Panc1 (cell line): ENCODE measurements at regions not wholly inside any gene's neighbourhood (a gene's known extent, or its start where the extent isn't known, plus 50 kb on each side); places are given as distances from the start of the nearest gene placed in this dataset.

ENCODE experiments used
- ATAC-seq: fragments of 200-7000 bp; cut with Tn5 transposase; 2 replicates; pipeline ENCODE4 v1.9.1; 2020; ENCODE audit warnings: mild to moderate bottlenecking, moderate library complexity
- BruUV-seq: library from RNA; stranded (reverse); fragments of 400-500 nt; replicated peaks from 2 replicates; lab custom pipeline; 2021; lab: Mats Ljungman, UMichigan
- CTCF ChIA-PET: fragments of 300-600 bp; sonication (Branson Sonifier 250); formaldehyde crosslinking; loops from one replicate; lab custom pipeline; 2022; ENCODE audit warnings: antibody characterized with exemption; lab: Charles Lee
- POLR2A ChIA-PET: fragments of 300-600 bp; sonication (Branson Sonifier 250); formaldehyde crosslinking; loops from one replicate; lab custom pipeline; 2022; ENCODE audit warnings: antibody characterized with exemption; lab: Charles Lee
- DNase-seq: peaks from one replicate; pipeline ENCODE4 v3.0.0-alpha.2; 2010; ENCODE audit warnings: low read depth, low spot score
- H3K27ac ChIP-seq: 2 replicates; pipeline ENCODE4 v1.5.1; 2011; ENCODE audit warnings: mild to moderate bottlenecking, low read length, inconsistent platforms
- H3K27me3 ChIP-seq: fragments of 200-500 bp; sonication (Bioruptor generic); 2 replicates; pipeline ENCODE4 v1.6.0; 2014; ENCODE audit warnings: low read length, inconsistent platforms; ENCODE audit not compliant: control insufficient read depth, insufficient read depth
- H3K36me3 ChIP-seq: fragments of 200-500 bp; sonication (Bioruptor generic); 2 replicates; pipeline ENCODE4 v1.5.1; 2014; ENCODE audit warnings: inconsistent platforms, mild to moderate bottlenecking, low read length, moderate library complexity; ENCODE audit not compliant: control insufficient read depth, insufficient read depth
- H3K4me1 ChIP-seq: 2 replicates; pipeline ENCODE4 v1.5.1; 2011; ENCODE audit warnings: inconsistent platforms, mild to moderate bottlenecking, low read length, moderate library complexity; ENCODE audit not compliant: control insufficient read depth, insufficient read depth
- H3K4me3 ChIP-seq, 2 experiments: 2 replicates each; pipeline ENCODE4 v1.5.1; 2011 to 2012; ENCODE audit warnings: low read depth in 2 of 2, low read length in 2 of 2, mild to moderate bottlenecking in 2 of 2, inconsistent platforms in 1 of 2, moderate library complexity in 1 of 2
- H3K9me3 ChIP-seq: fragments of 200-500 bp; sonication (Bioruptor generic); 2 replicates; pipeline ENCODE4 v1.5.1; 2014; ENCODE audit warnings: low read depth, mild to moderate bottlenecking, inconsistent platforms, low read length, moderate library complexity; ENCODE audit not compliant: control insufficient read depth, insufficient read depth
- POLR2AphosphoS5 ChIP-seq: IDR thresholded peaks from 2 replicates; pipeline ENCODE4 v1.6.1; 2012; ENCODE audit warnings: mild to moderate bottlenecking, low read depth, low read length, moderate library complexity
- SIN3A ChIP-seq: IDR thresholded peaks from 2 replicates; pipeline ENCODE4 v1.6.1; 2012; ENCODE audit warnings: low read depth, mild to moderate bottlenecking, low read length, moderate library complexity, borderline replicate concordance; ENCODE audit not compliant: insufficient read depth
- TCF7L2 ChIP-seq: IDR thresholded peaks from 2 replicates; pipeline ENCODE4 v1.6.1; 2011; ENCODE audit warnings: mild to moderate bottlenecking, low read depth, low read length, inconsistent platforms
- in situ Hi-C: cut with HindIII; loops from 2 replicates; pipeline ENCODE4 v1.10.0; 2016; ENCODE audit warnings: low sequenced_read_pairs, low pct_unique_long_range_greater_than_20kb
- intact Hi-C: fragments of 100-400 bp; cut with micrococcal nuclease; formaldehyde crosslinking; loops from one replicate; pipeline ENCODE4 v1.10.0; 2022; ENCODE audit not compliant: unreplicated experiment
- TF ChIP-seq, protein P1 (sequence below), 2 experiments: IDR thresholded peaks; 2 replicates each; pipeline ENCODE4 v1.6.1; 2011 to 2012; ENCODE audit warnings: low read depth in 2 of 2, control low read depth in 1 of 2, low read length in 1 of 2, mild to moderate bottlenecking in 1 of 2, moderate library complexity in 1 of 2; ENCODE audit not compliant: insufficient read depth in 1 of 2
- TF ChIP-seq, protein P2 (sequence below): fragments of 450-650 bp; IDR thresholded peaks from 2 replicates; pipeline ENCODE4 v1.5.1; 2017; ENCODE audit warnings: mild to moderate bottlenecking

DNA sequence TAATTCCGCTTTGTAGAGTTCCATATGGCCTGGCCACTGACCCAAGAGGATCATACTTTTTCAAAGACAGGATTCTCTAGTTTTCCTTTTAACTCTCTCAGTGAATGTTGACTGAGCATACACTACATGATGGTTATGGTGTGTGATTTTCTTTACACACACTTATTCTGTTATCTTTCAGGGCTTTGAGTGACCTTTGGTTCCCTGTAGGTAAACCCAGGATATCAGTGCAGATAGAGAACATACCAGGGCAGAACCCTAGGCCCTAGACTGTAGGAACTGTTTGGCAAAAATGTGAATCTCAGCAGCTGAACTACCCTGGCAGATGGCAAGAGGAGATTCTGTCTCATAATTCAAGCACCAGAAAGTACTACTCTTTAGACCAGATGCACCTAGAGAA is 159.6 kb downstream of the KCNA5 start:
- no peak overlapping the region for H3K27ac ChIP-seq
- no peak for ATAC-seq
- no peaks in the 10 kb centered on the region for H3K9me3 ChIP-seq
- POLR2A ChIA-PET = no interaction called here
- no peak overlapping the region for H3K4me3 ChIP-seq
- in situ Hi-C loops (no loop called here), intact Hi-C loops (no loop called here)
- no peaks in the 10 kb centered on the region for H3K4me1 ChIP-seq
- CTCF ChIA-PET = no interaction called here
- TF ChIP-seq POLR2AphosphoS5 (no peak), SIN3A (no peak), TCF7L2 (no peak)
- TF ChIP-seq, protein P1, sequence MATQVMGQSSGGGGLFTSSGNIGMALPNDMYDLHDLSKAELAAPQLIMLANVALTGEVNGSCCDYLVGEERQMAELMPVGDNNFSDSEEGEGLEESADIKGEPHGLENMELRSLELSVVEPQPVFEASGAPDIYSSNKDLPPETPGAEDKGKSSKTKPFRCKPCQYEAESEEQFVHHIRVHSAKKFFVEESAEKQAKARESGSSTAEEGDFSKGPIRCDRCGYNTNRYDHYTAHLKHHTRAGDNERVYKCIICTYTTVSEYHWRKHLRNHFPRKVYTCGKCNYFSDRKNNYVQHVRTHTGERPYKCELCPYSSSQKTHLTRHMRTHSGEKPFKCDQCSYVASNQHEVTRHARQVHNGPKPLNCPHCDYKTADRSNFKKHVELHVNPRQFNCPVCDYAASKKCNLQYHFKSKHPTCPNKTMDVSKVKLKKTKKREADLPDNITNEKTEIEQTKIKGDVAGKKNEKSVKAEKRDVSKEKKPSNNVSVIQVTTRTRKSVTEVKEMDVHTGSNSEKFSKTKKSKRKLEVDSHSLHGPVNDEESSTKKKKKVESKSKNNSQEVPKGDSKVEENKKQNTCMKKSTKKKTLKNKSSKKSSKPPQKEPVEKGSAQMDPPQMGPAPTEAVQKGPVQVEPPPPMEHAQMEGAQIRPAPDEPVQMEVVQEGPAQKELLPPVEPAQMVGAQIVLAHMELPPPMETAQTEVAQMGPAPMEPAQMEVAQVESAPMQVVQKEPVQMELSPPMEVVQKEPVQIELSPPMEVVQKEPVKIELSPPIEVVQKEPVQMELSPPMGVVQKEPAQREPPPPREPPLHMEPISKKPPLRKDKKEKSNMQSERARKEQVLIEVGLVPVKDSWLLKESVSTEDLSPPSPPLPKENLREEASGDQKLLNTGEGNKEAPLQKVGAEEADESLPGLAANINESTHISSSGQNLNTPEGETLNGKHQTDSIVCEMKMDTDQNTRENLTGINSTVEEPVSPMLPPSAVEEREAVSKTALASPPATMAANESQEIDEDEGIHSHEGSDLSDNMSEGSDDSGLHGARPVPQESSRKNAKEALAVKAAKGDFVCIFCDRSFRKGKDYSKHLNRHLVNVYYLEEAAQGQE (IDR thresholded peaks at IDR 0.05; ENCODE audit: insufficient read depth in 1 of 2, low read depth in 2 of 2, low read length in 1 of 2) = no peak
- TF ChIP-seq, protein P2, sequence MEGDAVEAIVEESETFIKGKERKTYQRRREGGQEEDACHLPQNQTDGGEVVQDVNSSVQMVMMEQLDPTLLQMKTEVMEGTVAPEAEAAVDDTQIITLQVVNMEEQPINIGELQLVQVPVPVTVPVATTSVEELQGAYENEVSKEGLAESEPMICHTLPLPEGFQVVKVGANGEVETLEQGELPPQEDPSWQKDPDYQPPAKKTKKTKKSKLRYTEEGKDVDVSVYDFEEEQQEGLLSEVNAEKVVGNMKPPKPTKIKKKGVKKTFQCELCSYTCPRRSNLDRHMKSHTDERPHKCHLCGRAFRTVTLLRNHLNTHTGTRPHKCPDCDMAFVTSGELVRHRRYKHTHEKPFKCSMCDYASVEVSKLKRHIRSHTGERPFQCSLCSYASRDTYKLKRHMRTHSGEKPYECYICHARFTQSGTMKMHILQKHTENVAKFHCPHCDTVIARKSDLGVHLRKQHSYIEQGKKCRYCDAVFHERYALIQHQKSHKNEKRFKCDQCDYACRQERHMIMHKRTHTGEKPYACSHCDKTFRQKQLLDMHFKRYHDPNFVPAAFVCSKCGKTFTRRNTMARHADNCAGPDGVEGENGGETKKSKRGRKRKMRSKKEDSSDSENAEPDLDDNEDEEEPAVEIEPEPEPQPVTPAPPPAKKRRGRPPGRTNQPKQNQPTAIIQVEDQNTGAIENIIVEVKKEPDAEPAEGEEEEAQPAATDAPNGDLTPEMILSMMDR = no peak
- H3K36me3 ChIP-seq = no peaks in the 10 kb centered on the region
- DNase-seq = no peak
- BruUV-seq = no TSS peak
- H3K27me3 ChIP-seq = no peaks in the 10 kb centered on the region

DNA sequence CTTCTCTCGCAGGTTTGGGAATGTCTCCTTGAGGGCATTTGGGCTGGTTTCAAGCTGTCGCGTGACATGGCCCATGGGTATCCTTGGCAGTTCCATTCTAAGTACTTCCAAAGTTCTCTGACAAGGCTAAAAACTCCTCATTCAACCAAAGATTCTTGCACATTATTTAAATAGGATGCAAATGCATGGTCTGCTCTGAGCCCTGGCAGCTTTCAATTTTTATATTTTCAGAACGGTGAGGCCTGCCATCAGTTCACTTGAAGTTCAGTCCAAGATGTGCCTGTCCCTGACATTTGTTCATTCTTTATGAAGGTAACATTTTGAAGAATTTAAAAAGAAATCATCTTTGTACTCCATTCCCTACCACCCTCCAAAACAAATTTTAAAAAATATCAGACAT is 160.0 kb downstream of the KCNA5 start:
- in situ Hi-C loops (no loop called here), intact Hi-C loops (no loop called here)
- POLR2A ChIA-PET = no interaction called here
- CTCF ChIA-PET = no interaction called here
- Histone ChIP-seq H3K4me3 (no peak overlapping the region), H3K27ac (no peak overlapping the region), H3K4me1 (no peaks in the 10 kb centered on the region), H3K9me3 (no peaks in the 10 kb centered on the region), H3K27me3 (no peaks in the 10 kb centered on the region), H3K36me3 (no peaks in the 10 kb centered on the region)
- no peak for TF ChIP-seq TCF7L2
- TF ChIP-seq, protein P2 = no peak
- TF ChIP-seq, protein P1 (IDR thresholded peaks at IDR 0.05; ENCODE audit: insufficient read depth in 1 of 2, low read depth in 2 of 2, low read length in 1 of 2) = no peak
- no peak for TF ChIP-seq POLR2AphosphoS5
- no peak for TF ChIP-seq SIN3A
- BruUV-seq = no TSS peak
- no peak for ATAC-seq
- DNase-seq = no peak
